ENCODE measurements at regions not wholly inside any gene's neighbourhood (a gene's known extent, or its start where the extent isn't known, plus 50 kb on each side); places are given as distances from the start of the nearest gene placed in this dataset.

DNA sequence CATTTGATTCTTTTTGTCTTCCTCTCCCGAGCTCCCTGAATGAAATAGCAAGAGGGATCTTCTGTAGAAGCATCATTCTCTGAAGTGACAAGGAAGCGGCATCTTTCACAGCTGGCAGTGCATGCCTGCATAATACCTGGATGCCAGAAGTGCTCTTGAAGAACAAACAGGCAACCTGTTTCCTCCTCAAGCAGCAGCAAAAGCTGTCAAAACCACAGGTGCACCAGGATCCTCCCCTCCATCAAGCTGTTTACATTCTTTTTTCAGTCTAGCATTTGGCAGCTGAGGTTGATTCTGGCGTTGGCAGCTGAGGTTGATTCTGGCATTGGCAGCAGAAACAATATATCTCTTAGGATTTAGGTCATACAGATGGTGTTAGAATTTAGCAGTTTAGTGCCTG lies 979.0 kb downstream of the TUSC7 start:
- no peak for DNase-seq

DNA sequence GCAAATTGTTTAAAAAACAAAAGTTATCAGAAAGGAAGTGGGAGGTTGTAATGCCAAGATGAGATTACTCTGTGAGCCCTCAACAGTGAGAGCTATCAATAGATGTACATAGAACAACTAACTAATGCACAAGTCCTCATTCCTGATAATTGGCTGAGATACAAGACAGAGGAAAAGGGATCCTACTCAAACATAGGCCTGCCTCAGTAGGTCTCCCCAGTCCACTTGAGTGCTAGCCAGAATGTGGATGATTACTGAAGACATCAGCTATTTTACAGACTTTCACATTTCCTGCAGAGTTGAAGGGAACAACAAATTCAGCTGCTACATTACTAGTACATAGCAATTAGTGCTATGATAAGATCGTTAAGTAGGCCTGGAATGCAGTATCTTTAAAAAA lies 981.9 kb downstream of the TUSC7 start:
- DNase-seq, result no peak

DNA sequence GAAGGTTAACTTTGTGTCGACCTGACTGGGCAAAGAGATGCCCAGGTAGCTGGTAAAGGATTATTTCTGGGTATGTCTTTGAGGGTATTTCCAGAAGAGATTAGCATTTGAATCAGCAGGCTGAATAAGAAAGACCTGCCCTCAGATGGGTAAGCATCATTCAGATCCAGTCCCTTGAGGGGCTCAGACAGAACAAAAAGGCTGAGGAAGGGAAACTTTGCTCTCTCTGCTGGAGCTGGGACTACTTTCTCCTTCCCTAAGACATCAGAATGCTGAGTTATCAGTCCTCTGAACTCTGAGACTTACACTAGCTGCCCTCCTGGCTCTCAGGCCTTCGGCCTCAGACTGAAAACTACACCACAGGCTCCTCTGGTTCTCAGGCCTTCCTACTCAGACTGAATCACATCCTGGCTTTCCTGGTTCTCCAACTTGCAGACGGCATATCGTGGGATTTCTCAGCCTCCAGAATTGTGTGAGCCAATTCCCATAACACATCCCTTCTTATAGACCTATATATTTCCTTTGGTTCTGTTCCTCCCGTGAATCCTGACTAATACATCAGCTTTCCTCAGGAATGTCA lies 982.9 kb downstream of the TUSC7 start:
- DNase-seq, result no peak

DNA sequence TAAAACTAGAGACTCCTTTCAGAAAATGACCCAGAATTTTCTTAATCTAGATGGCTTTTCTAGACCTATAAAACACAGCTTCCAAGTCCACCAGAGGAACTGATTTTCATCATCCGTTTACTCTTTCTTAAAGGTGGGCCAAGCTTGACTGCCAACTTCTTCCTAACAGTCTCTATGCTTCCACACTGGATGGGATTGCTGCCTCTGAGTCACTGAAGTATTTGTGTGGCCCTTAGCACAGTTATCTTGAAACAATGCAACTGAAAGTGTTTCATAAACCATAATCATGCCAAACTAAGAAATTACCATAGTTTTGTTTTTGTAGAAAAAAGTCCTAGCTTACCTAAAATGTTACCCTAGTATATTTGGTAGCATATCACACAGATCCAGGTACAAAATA lies 985.7 kb downstream of the TUSC7 start:
- DNase-seq, result no peak

DNA sequence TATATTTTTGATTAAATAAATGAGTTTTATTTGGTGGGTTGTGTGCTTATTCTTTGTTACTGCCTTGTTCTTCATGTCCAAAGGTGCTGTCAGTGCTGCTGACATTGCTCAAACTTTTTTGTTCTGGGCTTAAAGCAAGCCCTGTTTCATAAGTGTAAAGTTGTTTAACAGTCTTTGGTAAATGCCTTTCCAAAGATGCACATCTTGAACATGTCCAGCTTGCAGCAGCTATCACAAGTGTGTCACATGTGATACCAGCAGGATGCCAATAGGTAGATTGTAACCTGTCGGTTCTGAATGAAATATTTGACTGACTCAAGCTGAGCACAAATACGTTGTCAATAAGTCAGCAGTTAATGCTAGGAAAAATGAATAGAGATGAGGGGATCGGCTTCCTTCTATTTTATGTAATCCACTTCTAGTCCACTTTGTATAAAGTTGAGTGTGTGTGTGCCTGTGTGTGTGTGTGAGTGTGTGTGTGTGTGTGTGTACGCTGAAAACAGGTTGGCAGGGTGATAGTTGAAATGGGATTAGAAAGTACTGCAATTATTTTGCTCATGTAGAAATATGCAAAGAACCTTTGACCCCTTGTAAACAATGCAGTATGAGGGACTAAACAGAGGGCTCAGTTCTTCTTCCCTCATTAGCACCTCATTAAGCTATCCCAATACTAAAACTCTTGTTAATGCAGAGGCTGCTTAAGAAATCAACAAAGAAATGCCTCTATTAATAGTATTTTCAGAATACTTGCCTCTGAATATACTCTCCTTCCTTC lies 986.5 kb downstream of the TUSC7 start:
- DNase-seq, result no peak

DNA sequence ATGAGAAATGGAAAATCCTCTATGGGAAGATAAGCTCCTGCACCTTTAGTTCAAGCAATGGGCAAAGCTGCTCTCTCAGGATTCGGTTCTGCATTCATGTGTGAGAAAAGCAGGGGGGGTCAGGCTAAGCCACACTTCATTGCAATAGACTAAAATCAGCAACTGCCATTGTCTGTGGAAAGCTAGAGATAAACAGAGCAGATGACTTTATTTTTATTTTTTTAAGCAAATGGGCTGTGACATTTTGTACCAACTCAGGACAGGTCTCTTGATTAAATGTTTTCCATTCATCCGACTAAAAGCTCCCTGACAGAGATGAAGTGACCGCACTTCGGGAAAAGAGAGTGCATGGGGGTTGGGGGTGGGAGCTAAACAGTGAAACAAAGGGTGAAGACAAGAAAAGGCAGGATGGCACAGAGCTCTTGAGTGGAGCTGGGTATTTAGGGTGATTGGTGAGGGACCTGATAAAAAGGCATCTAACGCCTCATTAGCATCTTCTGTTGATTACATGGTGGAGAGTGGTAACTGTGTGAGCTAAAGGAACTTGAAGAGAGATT lies 987.4 kb downstream of the TUSC7 start:
- DNase-seq, result no peak

DNA sequence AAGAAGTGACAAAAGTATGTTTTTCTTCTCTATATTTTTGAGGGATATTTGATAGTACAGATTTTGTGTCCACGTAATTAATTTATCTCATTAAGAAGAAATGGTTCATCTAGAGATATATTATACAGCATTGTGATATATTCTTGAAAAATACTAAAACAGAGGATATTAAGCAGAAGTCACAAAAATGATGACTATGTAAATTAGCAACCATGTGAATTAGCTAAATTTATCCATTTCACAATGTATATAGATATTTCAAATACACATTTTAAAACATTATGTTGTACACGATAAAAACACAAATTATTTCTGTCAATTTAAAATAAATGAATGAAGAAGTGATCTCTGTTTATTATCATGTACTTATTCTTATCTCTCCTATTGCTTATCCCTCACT lies 989.5 kb downstream of the TUSC7 start:
- no peak for DNase-seq

DNA sequence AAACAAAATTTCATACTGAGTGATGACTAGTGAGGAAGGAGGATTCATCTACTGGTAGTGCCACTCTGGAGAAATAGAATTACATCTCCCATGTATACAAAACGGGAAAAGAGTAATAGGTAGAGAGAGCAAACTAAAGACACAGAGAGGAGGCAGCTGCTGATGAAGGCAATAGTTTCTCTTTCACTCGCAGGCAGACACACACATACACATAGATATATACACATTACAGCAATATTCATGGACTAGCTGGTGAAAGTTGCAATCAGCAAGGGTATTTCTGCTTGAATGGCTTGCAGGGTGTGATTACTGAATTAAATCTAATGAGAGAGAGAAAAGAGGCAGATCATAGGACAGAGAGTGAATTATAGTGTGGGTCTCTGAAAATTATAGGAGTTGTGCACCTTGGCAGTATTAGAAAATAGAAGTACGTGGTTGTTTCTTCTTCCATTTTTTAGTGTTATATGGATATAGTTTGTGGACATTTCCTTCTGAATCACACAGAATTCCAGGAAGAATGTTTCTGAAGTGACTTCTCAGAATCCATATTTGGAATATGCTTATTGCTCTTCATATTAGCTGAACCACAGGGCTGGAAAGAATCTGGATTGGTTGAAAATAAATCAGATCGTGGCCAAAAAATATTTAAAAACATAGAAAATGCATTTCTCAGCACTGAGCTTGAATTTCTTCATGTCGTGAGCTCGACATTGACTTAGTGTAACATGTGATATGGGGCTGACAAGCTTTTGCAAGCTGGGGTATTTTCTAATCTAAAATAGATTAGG lies 991.2 kb downstream of the TUSC7 start:
- DNase-seq, result no peak

DNA sequence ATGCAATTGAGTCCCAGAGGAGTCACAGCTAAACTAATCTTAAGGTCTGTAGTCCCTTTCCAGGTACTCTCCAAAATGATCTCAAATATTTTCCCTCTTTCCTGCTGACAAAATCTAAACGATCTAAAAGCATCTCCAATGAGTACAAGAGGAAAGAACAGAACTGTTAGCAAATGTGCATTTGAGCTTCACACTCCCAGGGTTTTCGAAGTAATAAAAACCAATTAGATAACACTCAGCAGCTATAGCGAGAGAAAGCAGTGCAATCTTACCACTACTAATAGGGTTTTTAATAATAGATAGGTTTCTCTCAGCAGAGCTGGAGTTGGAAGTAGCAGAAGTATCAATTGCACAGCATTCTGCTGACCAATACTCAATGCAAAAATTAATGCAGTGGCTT lies 995.4 kb downstream of the TUSC7 start:
- no peak for DNase-seq

DNA sequence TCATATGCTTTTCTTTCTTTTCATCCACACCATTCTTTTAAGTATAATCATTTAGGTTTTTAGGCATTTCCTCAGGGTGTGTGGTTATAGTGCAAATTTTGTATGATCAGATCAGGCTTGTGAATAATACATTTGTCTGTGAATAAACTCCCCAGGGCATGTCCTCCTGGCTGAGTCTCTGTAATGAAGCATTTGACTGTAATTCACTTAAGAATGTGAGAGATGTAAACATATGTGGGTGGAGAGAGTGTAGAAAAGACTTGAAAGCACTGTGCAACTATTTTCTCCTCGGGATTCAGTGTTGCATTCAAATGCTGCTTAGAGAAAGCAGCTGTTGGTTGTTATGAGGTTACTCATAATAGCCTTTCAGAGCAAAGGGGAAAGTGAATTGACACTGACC lies 996.5 kb downstream of the TUSC7 start:
- no peak for DNase-seq

DNA sequence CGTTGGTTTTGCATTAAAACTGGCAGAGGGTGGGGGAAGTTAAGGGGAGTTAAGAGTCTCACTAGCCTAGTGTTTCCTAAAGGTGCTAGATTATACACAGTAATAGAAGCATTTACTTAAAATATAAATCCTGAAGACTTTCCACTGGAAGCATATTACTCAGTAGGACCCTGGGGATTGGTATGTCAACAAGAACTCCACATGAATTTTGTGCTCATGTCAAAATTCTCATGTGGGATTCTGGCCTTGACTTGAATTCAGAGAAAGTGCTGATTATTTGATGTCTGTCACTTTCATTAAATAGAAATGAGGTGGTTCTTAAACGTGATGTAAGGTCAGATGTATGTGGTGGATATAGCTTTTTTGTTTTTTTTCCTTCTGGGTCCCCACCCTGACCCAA lies 997.2 kb downstream of the TUSC7 start:
- no peak for DNase-seq

DNA sequence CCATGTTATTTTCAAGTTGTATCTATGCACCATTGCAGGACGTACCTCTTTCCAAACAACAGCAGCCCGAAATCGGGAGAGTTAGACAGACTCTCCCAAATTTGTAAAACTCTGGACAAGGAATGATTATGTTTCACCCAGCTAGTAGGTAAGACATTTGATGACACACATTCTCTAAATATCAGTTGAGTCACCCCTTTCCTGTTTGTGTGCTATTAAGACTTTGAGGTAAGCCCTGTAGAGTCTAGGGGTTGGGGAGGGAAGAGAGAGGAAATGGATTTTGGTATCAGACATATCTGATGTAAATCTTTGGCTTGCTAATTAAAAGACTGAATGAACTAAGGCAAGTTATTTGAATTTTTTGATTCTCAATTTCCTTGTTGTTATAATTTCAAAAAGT lies 999.0 kb downstream of the TUSC7 start:
- DNase-seq, result no peak

DNA sequence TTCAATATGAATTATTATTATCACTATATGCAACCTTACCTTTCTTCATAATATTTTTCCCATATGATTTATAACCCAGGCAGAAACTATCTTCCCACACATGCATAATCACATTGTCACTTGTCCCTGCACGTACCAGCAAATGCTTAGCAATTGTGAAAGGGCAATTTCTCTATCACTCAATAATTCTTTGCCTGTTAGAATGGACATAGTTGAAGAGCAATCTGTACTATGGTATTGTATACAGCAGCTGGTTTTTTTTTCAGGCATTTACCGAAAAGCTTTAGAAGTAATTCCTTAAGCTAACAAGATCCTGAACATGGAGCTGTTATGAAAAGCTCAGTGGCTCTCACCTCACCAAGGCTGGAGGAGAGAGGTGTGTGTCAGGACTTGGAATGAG lies 999.5 kb downstream of the TUSC7 start:
- no peak for DNase-seq

DNA sequence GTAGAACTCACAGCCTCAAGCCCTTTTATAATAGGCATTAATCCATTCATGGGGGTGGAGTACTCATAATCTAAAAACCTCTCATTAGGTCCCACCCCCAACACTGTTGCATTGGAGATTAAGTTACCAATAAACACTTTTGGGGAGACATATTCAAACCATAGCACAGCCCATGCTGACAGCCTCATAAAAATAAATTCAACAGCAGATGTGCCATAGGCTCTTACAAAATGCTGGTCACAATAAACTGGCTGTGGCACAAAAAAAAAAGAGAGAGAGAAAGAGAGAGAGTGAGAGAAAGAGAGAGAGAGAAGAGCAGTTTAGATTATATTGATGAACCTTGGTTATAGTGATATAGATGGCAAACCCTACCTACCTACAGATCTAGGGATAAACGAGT lies 1000.9 kb downstream of the TUSC7 start:
- DNase-seq, result no peak

DNA sequence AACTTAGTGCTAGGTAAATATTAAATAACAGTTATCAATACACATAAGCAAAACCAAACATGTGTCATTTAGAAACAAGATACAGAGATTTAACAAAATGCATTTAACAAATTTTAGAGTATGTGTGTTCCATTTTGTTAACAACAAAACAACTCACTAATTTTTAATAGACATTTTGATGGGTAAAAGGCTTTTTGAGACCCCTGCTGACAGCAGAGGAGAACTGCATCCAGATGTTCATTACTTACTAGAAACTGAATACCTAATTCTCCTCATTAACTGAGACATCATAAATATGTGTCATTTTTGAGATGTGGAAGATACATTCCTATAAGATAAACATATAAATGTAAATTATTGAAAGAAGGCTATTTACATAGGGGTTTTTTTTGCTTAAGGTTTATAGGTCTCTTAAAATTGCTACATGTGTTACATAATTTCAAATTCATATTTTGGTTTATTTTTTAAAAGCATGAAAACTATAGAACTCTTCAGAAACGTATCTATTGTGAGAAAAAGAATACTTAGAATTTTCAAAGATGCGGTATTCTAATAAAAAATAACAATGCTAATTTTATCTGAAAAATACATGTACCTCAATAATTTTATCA lies 1009.8 kb downstream of the TUSC7 start:
- no peak for DNase-seq

DNA sequence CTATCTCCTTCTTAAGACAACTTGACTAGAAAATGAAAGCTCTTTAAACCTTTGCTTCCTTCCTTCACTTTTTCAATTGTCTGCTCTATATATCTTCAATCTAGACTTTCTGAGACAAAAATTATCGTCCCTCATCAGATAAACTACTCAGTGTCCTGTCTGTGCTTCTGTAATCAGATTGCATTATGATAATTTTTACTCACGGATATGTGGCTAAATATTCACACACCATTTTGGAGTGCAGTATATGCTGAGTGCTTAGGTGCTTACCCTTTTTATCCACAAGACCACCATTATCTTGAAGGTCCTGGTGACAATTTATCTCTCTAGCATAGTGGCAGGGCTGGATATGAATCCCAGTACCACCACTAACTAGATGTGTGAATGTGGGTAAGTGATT lies 1012.3 kb downstream of the TUSC7 start:
- no peak for DNase-seq

DNA sequence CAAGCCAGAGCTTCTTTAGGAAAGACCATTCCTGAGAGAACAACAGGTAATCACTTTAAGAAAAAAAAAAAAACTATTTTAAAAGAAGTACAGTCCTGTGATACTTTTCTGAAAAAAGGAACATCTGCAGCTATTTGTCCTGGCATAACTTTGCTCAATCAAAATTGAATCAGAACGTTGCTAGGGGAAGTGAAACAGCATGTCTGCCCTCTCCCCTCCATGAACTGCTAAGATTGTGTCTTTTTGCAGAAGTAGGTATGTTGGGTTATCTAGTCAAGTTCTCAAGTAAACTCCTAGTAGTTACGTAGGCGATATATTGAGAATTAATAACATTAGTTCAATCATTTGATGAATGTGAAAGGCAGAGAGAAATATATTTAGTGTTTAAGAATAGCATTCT lies 1013.3 kb downstream of the TUSC7 start:
- no peak for DNase-seq

DNA sequence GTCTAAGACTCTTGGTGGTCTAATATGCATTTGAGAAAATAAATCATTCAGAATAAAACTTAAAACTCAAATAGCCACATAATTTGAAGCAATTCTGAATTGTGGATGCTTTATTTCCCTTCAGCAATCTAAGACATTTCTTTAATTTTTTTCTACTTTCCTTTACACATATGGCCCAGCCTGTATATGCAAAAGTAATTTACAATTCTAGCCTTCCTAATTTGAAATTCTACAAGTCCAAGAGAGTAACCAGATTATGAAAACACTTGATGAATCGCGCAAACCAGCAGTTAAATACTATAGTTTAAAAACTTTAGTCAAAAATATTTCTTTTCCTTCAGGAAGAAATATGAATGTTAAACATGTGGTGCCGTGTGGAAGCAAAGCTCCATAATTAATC lies 1014.2 kb downstream of the TUSC7 start:
- DNase-seq, result no peak

DNA sequence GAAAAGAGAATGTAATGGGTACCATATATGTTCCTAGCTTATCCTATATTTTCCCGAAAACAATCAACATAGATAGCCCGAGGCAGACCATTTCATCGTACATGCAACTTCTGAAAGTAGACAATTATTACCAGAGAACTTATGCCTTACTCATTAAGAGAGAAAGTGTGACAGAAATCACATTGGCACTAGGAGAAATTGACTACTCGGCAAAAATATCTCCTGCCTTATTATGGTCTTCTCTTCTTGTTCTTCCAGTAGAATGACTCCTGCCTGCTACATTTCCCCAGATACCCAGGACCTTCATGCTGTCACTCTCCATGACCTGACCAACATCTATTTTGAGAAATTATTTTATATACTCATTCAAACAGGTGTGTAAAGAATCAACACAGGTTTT lies 1015.7 kb downstream of the TUSC7 start:
- no peak for DNase-seq

DNA sequence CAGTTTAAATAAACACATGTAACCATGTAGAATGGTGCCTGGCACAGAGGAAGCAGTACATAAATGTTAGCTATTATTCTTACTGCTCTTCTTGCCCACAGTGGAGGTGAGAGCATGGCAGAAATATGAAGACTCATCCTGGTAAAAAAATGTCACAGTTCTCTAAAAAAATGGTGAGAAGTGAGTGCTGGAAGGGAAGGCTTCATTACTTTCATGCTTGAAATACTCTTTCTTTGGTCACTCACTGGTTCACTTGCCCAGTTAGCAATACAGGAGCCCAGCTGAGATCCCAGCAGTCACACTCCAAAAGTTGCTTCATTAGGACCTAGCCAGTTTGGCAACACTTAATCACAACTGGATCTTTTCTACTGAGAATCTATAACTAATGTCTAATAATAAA lies 1017.2 kb downstream of the TUSC7 start:
- no peak for DNase-seq

DNA sequence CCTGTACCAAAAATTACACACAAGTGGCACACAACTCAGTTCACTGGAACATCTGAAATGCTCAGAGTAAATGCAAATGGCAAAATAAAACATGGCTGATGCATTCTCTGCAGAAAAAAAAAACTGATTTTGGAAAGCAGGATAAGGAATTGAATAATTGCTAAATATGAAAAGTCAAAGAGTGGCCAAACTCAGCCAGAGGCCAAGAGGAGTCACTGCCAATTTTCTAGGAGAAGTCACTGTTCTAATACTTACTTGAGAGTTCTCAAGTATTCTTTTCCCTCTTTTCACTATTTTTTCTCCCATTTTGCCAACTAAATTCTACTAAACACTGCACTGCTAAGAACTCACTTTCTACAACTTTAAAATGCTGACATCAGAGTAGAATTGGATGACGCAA lies 1018.6 kb downstream of the TUSC7 start:
- no peak for DNase-seq

DNA sequence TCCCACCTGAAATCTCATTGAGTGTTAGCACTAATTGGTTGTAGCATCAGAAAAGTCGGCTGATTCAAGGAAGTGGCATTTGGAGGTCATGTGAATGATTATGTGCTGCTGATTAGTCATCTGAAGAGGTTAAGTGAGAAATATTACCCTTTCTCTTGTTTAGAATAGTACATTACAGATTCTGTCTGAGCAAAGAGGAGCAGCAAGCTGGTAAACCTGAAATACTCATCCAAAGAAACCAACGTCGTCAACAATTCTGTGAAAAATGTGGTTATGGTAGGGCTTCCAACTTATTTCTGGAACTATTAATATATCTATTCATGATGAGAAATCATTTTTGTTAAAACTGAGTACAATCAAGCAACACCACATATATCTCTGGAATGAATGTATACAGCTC lies 1024.9 kb downstream of the TUSC7 start:
- no peak for DNase-seq

DNA sequence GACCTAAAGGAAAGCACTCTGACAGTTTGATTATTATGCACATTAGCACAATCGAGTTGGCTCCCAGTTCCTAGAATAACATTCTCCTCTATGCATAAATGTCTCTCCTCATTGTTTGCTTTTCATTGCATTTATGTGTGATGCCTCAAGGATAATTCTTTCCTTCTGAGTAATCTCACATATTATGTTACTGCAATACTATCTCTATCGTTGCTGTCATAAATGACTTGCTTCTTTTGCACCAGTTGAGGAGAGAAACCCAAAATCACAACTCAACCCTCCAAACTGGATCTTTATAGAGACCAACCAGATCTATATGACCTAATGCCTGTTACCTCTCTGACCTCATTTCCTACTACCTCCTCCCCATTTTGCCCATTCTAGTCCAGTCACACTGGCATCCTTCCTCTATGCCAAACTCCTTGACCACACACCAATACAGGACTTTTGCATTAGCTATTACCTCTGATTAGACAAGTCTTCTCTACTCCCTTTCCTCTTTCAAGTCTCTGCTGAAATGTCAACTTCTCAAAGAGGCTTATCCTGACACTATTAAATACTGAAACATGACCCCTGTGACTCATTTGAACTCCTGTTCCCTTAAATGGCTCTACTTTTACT lies 1026.0 kb downstream of the TUSC7 start:
- DNase-seq, result no peak

Measured in occipital lobe (tissue), 1 donor.